Prostate gland (tissue), 2 donors: ENCODE measurements at regions not wholly inside any gene's neighbourhood (a gene's known extent, or its start where the extent isn't known, plus 50 kb on each side); places are given as distances from the start of the nearest gene placed in this dataset.

ENCODE experiments used
- DNase-seq: peaks from one replicate; pipeline ENCODE4 v3.0.0-alpha.2; 2019; ENCODE audit warnings: low spot score
- H3K27ac ChIP-seq, 2 donors: fragments of 200-600 bp; sonication (generic); 2 replicates each; pipeline ENCODE4 v1.5.1; 2017 to 2019
- H3K27me3 ChIP-seq: fragments of 200-600 bp; sonication (generic); replicated peaks from 2 replicates; pipeline ENCODE4 v1.5.1; 2019; ENCODE audit not compliant: insufficient read depth
- H3K36me3 ChIP-seq, 2 donors: fragments of 200-600 bp; sonication (generic); 1 replicate in 1 of 2; 2 replicates in 1 of 2; pipeline versions ENCODE4 v1.5.1 to v1.8.1; 2017 to 2019
- H3K4me1 ChIP-seq: fragments of 200-600 bp; sonication (generic); replicated peaks from 2 replicates; pipeline ENCODE4 v1.5.1; 2019
- H3K4me3 ChIP-seq, 2 donors: fragments of 200-600 bp; sonication (generic); 2 replicates each; pipeline ENCODE4 v1.5.1; 2017 to 2019
- H3K9me3 ChIP-seq: fragments of 200-600 bp; sonication (generic); 2 replicates; pipeline ENCODE4 v1.5.1; 2017
- POLR2A ChIP-seq: fragments of 450-650 bp; IDR thresholded peaks from one replicate; pipeline ENCODE4 v1.6.1; 2016; ENCODE audit warnings: antibody characterized with exemption, mild to moderate bottlenecking
- POLR2AphosphoS5 ChIP-seq: sonication (generic); formaldehyde crosslinking; IDR thresholded peaks from one replicate; pipeline ENCODE4 v1.6.1; 2017; ENCODE audit warnings: antibody characterized with exemption
- WGBS: methylation state at CpG from one replicate; pipeline ENCODE4 v1.1.5; 2018; 5-methylcytosine and 5-hydroxymethylcytosine counted together
- intact Hi-C: fragments of 100-400 bp; cut with DNase I; formaldehyde crosslinking; loops from one replicate; pipeline ENCODE4 v1.14.2; 2022
- TF ChIP-seq, protein P1 (sequence below), 4 experiments: fragments of 200-600 bp in 2 of 4; fragments of 450-650 bp in 2 of 4; sonication (generic) in 2 of 4; IDR thresholded peaks; 1 replicate in 3 of 4; 2 replicates in 1 of 4; pipeline ENCODE4 v1.5.1; 2016 to 2019; ENCODE audit warnings: antibody characterized with exemption in 4 of 4, mild to moderate bottlenecking in 2 of 4, moderate library complexity in 2 of 4

DNA sequence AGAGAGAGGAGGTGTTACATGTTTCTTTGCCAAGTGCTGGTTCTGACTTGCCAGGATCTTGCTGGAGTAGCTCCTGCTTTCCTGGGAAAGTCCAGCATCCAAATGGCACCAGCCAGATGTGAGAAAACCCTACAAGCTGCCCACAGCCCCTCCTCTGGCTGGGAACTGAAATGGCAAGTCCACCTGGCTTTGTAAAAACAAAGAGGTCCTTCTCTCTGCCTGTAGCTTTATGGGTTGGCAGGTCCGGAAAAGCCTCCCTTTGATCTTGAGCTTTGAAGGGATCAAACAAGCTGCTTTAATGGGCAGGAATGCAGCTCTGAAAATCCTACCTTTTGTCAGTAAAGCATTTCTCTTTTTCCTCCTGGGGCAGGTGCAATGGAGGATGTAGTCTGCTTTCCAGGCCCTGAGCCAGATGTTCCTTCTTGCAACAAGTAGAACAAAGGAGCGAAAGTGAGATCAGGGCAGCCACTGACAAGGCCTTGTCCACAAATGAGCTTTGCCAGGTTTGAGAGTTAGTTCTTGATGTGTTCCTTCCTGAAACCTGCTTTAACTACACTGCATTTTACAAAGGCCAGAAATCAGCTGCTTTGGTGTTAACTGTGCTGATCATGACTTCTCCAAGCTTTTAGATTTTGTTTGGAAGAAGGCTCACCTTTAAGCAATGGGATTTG lies 456.7 kb downstream of the ZNF608 start:
- TF ChIP-seq POLR2AphosphoS5 (peak; percentile 32), POLR2A (no peak)
- TF ChIP-seq, protein P1, sequence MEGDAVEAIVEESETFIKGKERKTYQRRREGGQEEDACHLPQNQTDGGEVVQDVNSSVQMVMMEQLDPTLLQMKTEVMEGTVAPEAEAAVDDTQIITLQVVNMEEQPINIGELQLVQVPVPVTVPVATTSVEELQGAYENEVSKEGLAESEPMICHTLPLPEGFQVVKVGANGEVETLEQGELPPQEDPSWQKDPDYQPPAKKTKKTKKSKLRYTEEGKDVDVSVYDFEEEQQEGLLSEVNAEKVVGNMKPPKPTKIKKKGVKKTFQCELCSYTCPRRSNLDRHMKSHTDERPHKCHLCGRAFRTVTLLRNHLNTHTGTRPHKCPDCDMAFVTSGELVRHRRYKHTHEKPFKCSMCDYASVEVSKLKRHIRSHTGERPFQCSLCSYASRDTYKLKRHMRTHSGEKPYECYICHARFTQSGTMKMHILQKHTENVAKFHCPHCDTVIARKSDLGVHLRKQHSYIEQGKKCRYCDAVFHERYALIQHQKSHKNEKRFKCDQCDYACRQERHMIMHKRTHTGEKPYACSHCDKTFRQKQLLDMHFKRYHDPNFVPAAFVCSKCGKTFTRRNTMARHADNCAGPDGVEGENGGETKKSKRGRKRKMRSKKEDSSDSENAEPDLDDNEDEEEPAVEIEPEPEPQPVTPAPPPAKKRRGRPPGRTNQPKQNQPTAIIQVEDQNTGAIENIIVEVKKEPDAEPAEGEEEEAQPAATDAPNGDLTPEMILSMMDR (IDR thresholded peaks at IDR 0.05), result peak in 1 of 4 experiments; percentile 9
- H3K9me3 ChIP-seq, result no peaks in the 10 kb centered on the region
- H3K4me1 ChIP-seq, result peaks cover 4% of the 10 kb centered on the region
- intact Hi-C loops, result no loop called here
- H3K36me3 ChIP-seq, result no peaks in the 10 kb centered on the region
- peak; percentile 68 for DNase-seq
- H3K27me3 ChIP-seq, result no peaks in the 10 kb centered on the region
- no peak overlapping the region for H3K4me3 ChIP-seq
- 37% methylated on average over 2 of the region's 2 CpGs for WGBS
- H3K27ac ChIP-seq, result peak overlapping the region in 1 of 2 donors; percentile 17

DNA sequence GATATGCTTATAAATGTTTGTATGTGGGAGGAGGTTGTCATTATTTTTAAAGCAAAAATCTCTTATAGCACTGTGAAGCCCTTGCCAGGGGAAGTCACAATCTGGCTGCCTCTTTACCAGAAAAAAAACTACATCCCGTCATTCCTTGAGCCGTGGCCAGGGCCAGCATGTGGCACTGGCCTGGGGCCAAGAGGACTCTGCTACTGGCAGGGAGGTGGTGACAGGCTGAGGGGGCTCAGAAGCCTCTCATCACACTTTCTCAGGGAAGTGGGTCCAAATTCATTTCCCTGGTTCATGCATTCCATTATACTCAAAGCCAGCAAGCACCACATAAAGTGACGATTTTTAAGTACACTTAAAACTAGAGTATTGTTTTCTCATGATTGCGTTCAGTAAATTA lies 457.3 kb downstream of the ZNF608 start:
- peaks cover 6% of the 10 kb centered on the region for H3K4me1 ChIP-seq
- H3K9me3 ChIP-seq, result no peaks in the 10 kb centered on the region
- peak; percentile 40 for DNase-seq
- WGBS, result 26% methylated on average over 4 of the region's 4 CpGs
- H3K4me3 ChIP-seq, result no peak overlapping the region
- intact Hi-C loops, result no loop called here
- H3K36me3 ChIP-seq, result no peaks in the 10 kb centered on the region
- TF ChIP-seq POLR2AphosphoS5 (no peak), POLR2A (no peak)
- TF ChIP-seq, protein P1 (IDR thresholded peaks at IDR 0.05), result no peak
- no peaks in the 10 kb centered on the region for H3K27me3 ChIP-seq
- peak overlapping the region in 1 of 2 donors; percentile 17 for H3K27ac ChIP-seq

GRCh38 chr5:124287813-124288212 lies 458.6 kb downstream of the ZNF608 start:
- Histone ChIP-seq H3K27me3 (no peaks in the 10 kb centered on the region), H3K36me3 (no peaks in the 10 kb centered on the region), H3K4me1 (peaks cover 6% of the 10 kb centered on the region), H3K4me3 (no peak overlapping the region), H3K27ac (no peak overlapping the region), H3K9me3 (no peaks in the 10 kb centered on the region)
- DNase-seq, result no peak
- intact Hi-C loops, result no loop called here
- TF ChIP-seq POLR2AphosphoS5, result no peak
- TF ChIP-seq POLR2A, result no peak
- TF ChIP-seq, protein P1 (IDR thresholded peaks at IDR 0.05), result no peak
- 86% methylated on average over 3 of the region's 3 CpGs for WGBS

GRCh38 chr5:124285733-124286132 lies 460.7 kb downstream of the ZNF608 start:
- TF ChIP-seq POLR2AphosphoS5 (no peak), POLR2A (no peak)
- TF ChIP-seq, protein P1 (IDR thresholded peaks at IDR 0.05), result no peak
- Histone ChIP-seq H3K36me3 (no peaks in the 10 kb centered on the region), H3K4me3 (no peak overlapping the region), H3K27ac (no peak overlapping the region), H3K9me3 (no peaks in the 10 kb centered on the region), H3K4me1 (peaks cover 6% of the 10 kb centered on the region), H3K27me3 (no peaks in the 10 kb centered on the region)
- no peak for DNase-seq
- 17% methylated on average over 1 of the region's 1 CpG for WGBS
- intact Hi-C loops, result no loop called here

DNA sequence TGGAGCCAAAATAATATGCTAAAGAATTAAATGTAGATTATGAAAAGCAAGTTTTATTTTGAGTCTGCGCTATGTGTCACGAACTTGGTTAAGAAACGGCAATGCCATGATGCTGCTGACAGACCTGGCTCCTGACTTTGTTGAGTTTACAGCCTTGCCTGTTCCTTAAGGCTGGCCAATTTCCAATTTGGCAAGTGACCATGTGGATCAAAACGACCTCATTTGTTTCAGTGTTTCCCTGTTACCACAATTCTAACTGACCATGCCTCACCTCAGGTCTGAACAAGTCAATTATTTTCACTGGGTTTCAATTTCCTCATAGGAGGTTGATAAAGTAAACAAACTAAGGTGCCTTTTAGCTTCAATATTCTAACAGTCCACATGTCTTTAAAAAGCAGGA lies 461.4 kb downstream of the ZNF608 start:
- intact Hi-C loops, result no loop called here
- peak; percentile 77 for DNase-seq
- WGBS, result 26% methylated on average over 4 of the region's 4 CpGs

More for the DNA sequence above, 461.4 kb downstream of the ZNF608 start:
- Histone ChIP-seq H3K4me1 (peaks cover 6% of the 10 kb centered on the region), H3K36me3 (no peaks in the 10 kb centered on the region), H3K27ac (no peak overlapping the region), H3K27me3 (no peaks in the 10 kb centered on the region), H3K9me3 (no peaks in the 10 kb centered on the region), H3K4me3 (no peak overlapping the region)
- TF ChIP-seq POLR2AphosphoS5 (peak; percentile 50), POLR2A (no peak)
